ENCODE measurements at regions not wholly inside any gene's neighbourhood (a gene's known extent, or its start where the extent isn't known, plus 50 kb on each side); places are given as distances from the start of the nearest gene placed in this dataset.

GRCh38 chr2:221095356-221095755 is 476.7 kb downstream of the EPHA4 start:
- no peaks in the 10 kb centered on the region for H3K36me3 ChIP-seq (ENCODE audit: insufficient read depth, low read length)
- H3K27ac ChIP-seq (ENCODE audit: low read depth in 1 of 2, low read length in 2 of 2), result no peak overlapping the region
- H3K9me3 ChIP-seq (ENCODE audit: control insufficient read depth in 1 of 2, insufficient read depth in 1 of 2, low read length in 2 of 2), result no peaks in the 10 kb centered on the region
- Mint-ChIP-seq H3K36me3 (ENCODE audit: low read depth) (no peaks in the 10 kb centered on the region), H3K9me3 (no peaks in the 10 kb centered on the region), H3K27me3 (no peaks in the 10 kb centered on the region), H3K4me3 (no peak overlapping the region), H3K4me1 (ENCODE audit: low read depth) (no peaks in the 10 kb centered on the region), H3K27ac (no peak overlapping the region)
- POLR2A ChIA-PET, result no interaction called here
- CTCF ChIA-PET, result no interaction called here
- no peak for ATAC-seq (ENCODE audit: poor library complexity)
- H3K4me1 ChIP-seq (ENCODE audit: insufficient read depth, low read length), result no peaks in the 10 kb centered on the region
- no peak for DNase-seq
- no peaks in the 10 kb centered on the region for H3K27me3 ChIP-seq (ENCODE audit: control insufficient read depth in 1 of 2, insufficient read depth in 2 of 2, low read length in 2 of 2)
- intact Hi-C loops (cut with DNase I, micrococcal nuclease), result loop anchor here in 1 of 2 experiments (10.0 kb wide), 1 partner anchor 479 kb away; the partner anchor contains the start of gene EPHA4
- no peak overlapping the region for H3K4me3 ChIP-seq (ENCODE audit: low read length)
- TF ChIP-seq CTCF (IDR thresholded peaks at IDR 0.05), result no peak

GRCh38 chr2:221096706-221097567 is 475.2 kb downstream of the EPHA4 start:
- Histone ChIP-seq H3K4me1 (ENCODE audit: insufficient read depth, low read length) (no peaks in the 10 kb centered on the region), H3K9me3 (ENCODE audit: control insufficient read depth in 1 of 2, insufficient read depth in 1 of 2, low read length in 2 of 2) (no peaks in the 10 kb centered on the region), H3K27ac (ENCODE audit: low read depth in 1 of 2, low read length in 2 of 2) (no peak overlapping the region), H3K36me3 (ENCODE audit: insufficient read depth, low read length) (no peaks in the 10 kb centered on the region), H3K4me3 (ENCODE audit: low read length) (no peak overlapping the region), H3K27me3 (ENCODE audit: control insufficient read depth in 1 of 2, insufficient read depth in 2 of 2, low read length in 2 of 2) (no peaks in the 10 kb centered on the region)
- ChIA-PET POLR2A (no interaction called here), CTCF (no interaction called here)
- no peak for TF ChIP-seq CTCF (IDR thresholded peaks at IDR 0.05)
- intact Hi-C loops (cut with DNase I, micrococcal nuclease), result loop anchor here in 1 of 2 experiments (10.0 kb wide), 1 partner anchor 478 kb away; the partner anchor contains the start of gene EPHA4
- no peaks in the 10 kb centered on the region for H3K9me3 Mint-ChIP-seq
- H3K27ac Mint-ChIP-seq, result no peak overlapping the region
- H3K4me3 Mint-ChIP-seq, result no peak overlapping the region
- no peak for ATAC-seq (ENCODE audit: poor library complexity)
- H3K36me3 Mint-ChIP-seq (ENCODE audit: low read depth), result no peaks in the 10 kb centered on the region
- H3K4me1 Mint-ChIP-seq (ENCODE audit: low read depth), result no peaks in the 10 kb centered on the region
- no peak for DNase-seq
- H3K27me3 Mint-ChIP-seq, result peaks cover 4% of the 10 kb centered on the region

- intact Hi-C loops (cut with DNase I, micrococcal nuclease), result loop anchor here in 1 of 2 experiments (10.0 kb wide), 1 partner anchor 477 kb away; the partner anchor contains the start of gene EPHA4
- no peak for ATAC-seq (ENCODE audit: poor library complexity)
Observed at GRCh38 chr2:221097568-221097915, 474.6 kb downstream of the EPHA4 start.

More at GRCh38 chr2:221097568-221097915, 474.6 kb downstream of the EPHA4 start:
- ChIA-PET CTCF (no interaction called here), POLR2A (no interaction called here)
- Histone ChIP-seq H3K27me3 (ENCODE audit: control insufficient read depth in 1 of 2, insufficient read depth in 2 of 2, low read length in 2 of 2) (no peaks in the 10 kb centered on the region), H3K4me1 (ENCODE audit: insufficient read depth, low read length) (no peaks in the 10 kb centered on the region), H3K27ac (ENCODE audit: low read depth in 1 of 2, low read length in 2 of 2) (no peak overlapping the region), H3K36me3 (ENCODE audit: insufficient read depth, low read length) (no peaks in the 10 kb centered on the region), H3K4me3 (ENCODE audit: low read length) (no peak overlapping the region), H3K9me3 (ENCODE audit: control insufficient read depth in 1 of 2, insufficient read depth in 1 of 2, low read length in 2 of 2) (no peaks in the 10 kb centered on the region)
- no peak overlapping the region for H3K4me3 Mint-ChIP-seq
- no peak for TF ChIP-seq CTCF (IDR thresholded peaks at IDR 0.05)
- DNase-seq, result no peak
- peaks cover 4% of the 10 kb centered on the region for H3K27me3 Mint-ChIP-seq
- H3K4me1 Mint-ChIP-seq (ENCODE audit: low read depth), result no peaks in the 10 kb centered on the region
- H3K27ac Mint-ChIP-seq, result no peak overlapping the region
- H3K9me3 Mint-ChIP-seq, result no peaks in the 10 kb centered on the region
- H3K36me3 Mint-ChIP-seq (ENCODE audit: low read depth), result no peaks in the 10 kb centered on the region
